GM23338 (cell line): ENCODE measurements at regions not wholly inside any gene's neighbourhood (a gene's known extent, or its start where the extent isn't known, plus 50 kb on each side); places are given as distances from the start of the nearest gene placed in this dataset.

ENCODE experiments used
- ATAC-seq: fragments of 200-7000 bp; cut with Tn5 transposase; 3 replicates; pipeline ENCODE4 v1.9.1; 2020
- DNase-seq: peaks from one replicate; pipeline ENCODE4 v3.0.0-alpha.2; 2015; ENCODE audit warnings: low spot score
- H2AFZ ChIP-seq: fragments of 200-600 bp; sonication (generic); 2 replicates; pipeline ENCODE4 v1.8.0; 2016; ENCODE audit warnings: antibody characterized with exemption, mild to moderate bottlenecking, moderate library complexity
- H3F3A ChIP-seq: fragments of 200-600 bp; sonication (generic); replicated peaks from 2 replicates; pipeline ENCODE4 v1.8.0; 2017; ENCODE audit warnings: antibody characterized with exemption, mixed run types, low read depth
- H3K27ac ChIP-seq: fragments of 200-600 bp; sonication (generic); 2 replicates; pipeline ENCODE4 v1.6.1; 2016; ENCODE audit warnings: low read depth
- H3K27me3 ChIP-seq: fragments of 200-600 bp; sonication (generic); 2 replicates; pipeline ENCODE4 v1.8.0; 2016; ENCODE audit warnings: mild to moderate bottlenecking, mixed run types, moderate library complexity; ENCODE audit not compliant: insufficient read depth
- H3K36me3 ChIP-seq: fragments of 200-600 bp; sonication (generic); 2 replicates; pipeline ENCODE4 v1.8.0; 2016; ENCODE audit warnings: mild to moderate bottlenecking; ENCODE audit not compliant: insufficient read depth
- H3K4me1 ChIP-seq: fragments of 200-600 bp; sonication (generic); 2 replicates; pipeline ENCODE4 v1.8.0; 2016; ENCODE audit warnings: mild to moderate bottlenecking, moderate library complexity; ENCODE audit not compliant: insufficient read depth
- H3K4me2 ChIP-seq: fragments of 200-600 bp; sonication (generic); 2 replicates; pipeline ENCODE4 v1.7.1; 2017; ENCODE audit warnings: mixed run types
- H3K4me3 ChIP-seq: fragments of 200-600 bp; sonication (generic); 2 replicates; pipeline ENCODE4 v1.6.1; 2016; ENCODE audit warnings: mixed run types
- H3K79me2 ChIP-seq: fragments of 200-600 bp; sonication (generic); replicated peaks from 2 replicates; pipeline ENCODE4 v1.8.0; 2017; ENCODE audit warnings: mild to moderate bottlenecking; ENCODE audit not compliant: insufficient read depth
- H3K9me2 ChIP-seq: fragments of 200-600 bp; sonication (generic); 2 replicates; pipeline ENCODE4 v1.8.0; 2017; ENCODE audit not compliant: insufficient read depth
- H4K20me1 ChIP-seq: fragments of 200-600 bp; sonication (generic); replicated peaks from 2 replicates; pipeline ENCODE4 v1.8.0; 2017; ENCODE audit warnings: mild to moderate bottlenecking; ENCODE audit not compliant: insufficient read depth
- H3K27ac Mint-ChIP-seq: 2 replicates; pipeline ENCODE4 v1.8.0; 2020; ENCODE audit warnings: inconsistent platforms, mild to moderate bottlenecking, moderate library complexity, mixed read lengths
- H3K27me3 Mint-ChIP-seq: 3 replicates; pipeline ENCODE4 v1.8.0; 2022; ENCODE audit warnings: low read depth, mild to moderate bottlenecking, moderate library complexity, mixed read lengths, inconsistent platforms; ENCODE audit not compliant: insufficient read depth, poor library complexity
- H3K36me3 Mint-ChIP-seq: 3 replicates; pipeline ENCODE4 v1.8.0; 2021; ENCODE audit warnings: low read depth, mild to moderate bottlenecking, inconsistent platforms, moderate library complexity, mixed read lengths
- H3K4me1 Mint-ChIP-seq: 3 replicates; pipeline ENCODE4 v1.8.0; 2020; ENCODE audit warnings: mild to moderate bottlenecking, inconsistent platforms, mixed read lengths
- H3K4me3 Mint-ChIP-seq: 3 replicates; pipeline ENCODE4 v1.8.0; 2021; ENCODE audit warnings: moderate library complexity, mild to moderate bottlenecking, inconsistent platforms, mixed read lengths
- H3K9me3 Mint-ChIP-seq: 3 replicates; pipeline ENCODE4 v1.8.0; 2020; ENCODE audit warnings: moderate library complexity, mild to moderate bottlenecking, inconsistent platforms, mixed read lengths
- CREB1 ChIP-seq: fragments of 250-450 bp; sonication (Bioruptor Pico); IDR thresholded peaks from 2 replicates; pipeline ENCODE4 v1.5.0; 2020; ENCODE audit warnings: low read depth, mild to moderate bottlenecking, moderate library complexity
- EZH2 ChIP-seq: fragments of 200-600 bp; sonication (generic); IDR thresholded peaks from one replicate; pipeline ENCODE4 v1.8.0; 2017; ENCODE audit warnings: antibody characterized with exemption, mild to moderate bottlenecking, low read depth; ENCODE audit not compliant: unreplicated experiment
- JUNB ChIP-seq: IDR thresholded peaks from one replicate; pipeline ENCODE4 v1.6.1; 2016; ENCODE audit warnings: antibody characterized with exemption; ENCODE audit not compliant: unreplicated experiment
- NANOG ChIP-seq: IDR thresholded peaks from 2 replicates; pipeline ENCODE4 v1.6.1; 2016; ENCODE audit warnings: antibody characterized with exemption, borderline replicate concordance
- ZNF114 ChIP-seq: fragments of 250-450 bp; sonication (Bioruptor Pico); IDR thresholded peaks from 2 replicates; pipeline ENCODE4 v1.5.0; 2020; ENCODE audit warnings: mild to moderate bottlenecking, moderate library complexity
- ZNF331 ChIP-seq: fragments of 250-450 bp; sonication (Bioruptor Pico); IDR thresholded peaks from 2 replicates; pipeline ENCODE4 v1.5.0; 2020; ENCODE audit warnings: low read depth, mild to moderate bottlenecking, moderate library complexity
- TF ChIP-seq, protein P1 (sequence below): IDR thresholded peaks from one replicate; pipeline ENCODE4 v1.6.1; 2018; ENCODE audit warnings: antibody characterized with exemption; ENCODE audit not compliant: unreplicated experiment
- TF ChIP-seq, protein P2 (sequence below): IDR thresholded peaks from 2 replicates; pipeline ENCODE4 v1.6.1; 2016; ENCODE audit warnings: antibody characterized with exemption

DNA sequence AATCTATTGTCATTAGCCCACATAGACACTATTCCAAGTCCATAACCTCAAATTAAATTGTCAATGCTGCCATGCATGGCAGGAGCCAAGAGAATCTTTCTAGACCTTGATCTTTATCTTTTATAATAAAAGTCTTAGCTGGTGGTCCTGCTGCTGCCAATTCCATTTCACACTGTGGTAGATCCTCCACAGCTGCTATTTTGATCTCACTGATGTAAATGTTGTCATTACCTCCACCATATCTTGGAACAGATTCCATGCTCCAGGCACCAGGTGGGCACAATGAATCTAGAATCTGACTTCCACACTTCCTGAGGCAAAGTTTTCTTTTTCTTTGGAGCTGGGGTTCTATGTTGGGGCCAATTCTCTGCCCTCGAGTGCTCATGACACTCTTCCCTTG is 161.2 kb downstream of the TMTC3 start:
- Histone ChIP-seq H3K4me1 (no peaks in the 10 kb centered on the region), H3K4me3 (no peak overlapping the region), H3K79me2 (no peaks in the 10 kb centered on the region), H3K4me2 (no peak overlapping the region), H3K9me2 (peaks cover 12% of the 10 kb centered on the region), H3K27me3 (no peaks in the 10 kb centered on the region), H2AFZ (no peak overlapping the region), H3K27ac (no peak overlapping the region), H3F3A (no peaks in the 10 kb centered on the region), H4K20me1 (no peaks in the 10 kb centered on the region), H3K36me3 (no peaks in the 10 kb centered on the region)
- no peaks in the 10 kb centered on the region for H3K36me3 Mint-ChIP-seq
- H3K9me3 Mint-ChIP-seq = no peaks in the 10 kb centered on the region
- no peaks in the 10 kb centered on the region for H3K27me3 Mint-ChIP-seq
- H3K4me1 Mint-ChIP-seq = peaks cover 3% of the 10 kb centered on the region; the same call in 2 of the 3 replicates
- ATAC-seq (no peak), DNase-seq (no peak)
- no peak overlapping the region for H3K4me3 Mint-ChIP-seq
- no peak overlapping the region for H3K27ac Mint-ChIP-seq
- TF ChIP-seq EZH2 (no peak), CREB1 (no peak), NANOG (no peak)
- TF ChIP-seq, protein P1, sequence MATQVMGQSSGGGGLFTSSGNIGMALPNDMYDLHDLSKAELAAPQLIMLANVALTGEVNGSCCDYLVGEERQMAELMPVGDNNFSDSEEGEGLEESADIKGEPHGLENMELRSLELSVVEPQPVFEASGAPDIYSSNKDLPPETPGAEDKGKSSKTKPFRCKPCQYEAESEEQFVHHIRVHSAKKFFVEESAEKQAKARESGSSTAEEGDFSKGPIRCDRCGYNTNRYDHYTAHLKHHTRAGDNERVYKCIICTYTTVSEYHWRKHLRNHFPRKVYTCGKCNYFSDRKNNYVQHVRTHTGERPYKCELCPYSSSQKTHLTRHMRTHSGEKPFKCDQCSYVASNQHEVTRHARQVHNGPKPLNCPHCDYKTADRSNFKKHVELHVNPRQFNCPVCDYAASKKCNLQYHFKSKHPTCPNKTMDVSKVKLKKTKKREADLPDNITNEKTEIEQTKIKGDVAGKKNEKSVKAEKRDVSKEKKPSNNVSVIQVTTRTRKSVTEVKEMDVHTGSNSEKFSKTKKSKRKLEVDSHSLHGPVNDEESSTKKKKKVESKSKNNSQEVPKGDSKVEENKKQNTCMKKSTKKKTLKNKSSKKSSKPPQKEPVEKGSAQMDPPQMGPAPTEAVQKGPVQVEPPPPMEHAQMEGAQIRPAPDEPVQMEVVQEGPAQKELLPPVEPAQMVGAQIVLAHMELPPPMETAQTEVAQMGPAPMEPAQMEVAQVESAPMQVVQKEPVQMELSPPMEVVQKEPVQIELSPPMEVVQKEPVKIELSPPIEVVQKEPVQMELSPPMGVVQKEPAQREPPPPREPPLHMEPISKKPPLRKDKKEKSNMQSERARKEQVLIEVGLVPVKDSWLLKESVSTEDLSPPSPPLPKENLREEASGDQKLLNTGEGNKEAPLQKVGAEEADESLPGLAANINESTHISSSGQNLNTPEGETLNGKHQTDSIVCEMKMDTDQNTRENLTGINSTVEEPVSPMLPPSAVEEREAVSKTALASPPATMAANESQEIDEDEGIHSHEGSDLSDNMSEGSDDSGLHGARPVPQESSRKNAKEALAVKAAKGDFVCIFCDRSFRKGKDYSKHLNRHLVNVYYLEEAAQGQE = no peak
- TF ChIP-seq, protein P2, sequence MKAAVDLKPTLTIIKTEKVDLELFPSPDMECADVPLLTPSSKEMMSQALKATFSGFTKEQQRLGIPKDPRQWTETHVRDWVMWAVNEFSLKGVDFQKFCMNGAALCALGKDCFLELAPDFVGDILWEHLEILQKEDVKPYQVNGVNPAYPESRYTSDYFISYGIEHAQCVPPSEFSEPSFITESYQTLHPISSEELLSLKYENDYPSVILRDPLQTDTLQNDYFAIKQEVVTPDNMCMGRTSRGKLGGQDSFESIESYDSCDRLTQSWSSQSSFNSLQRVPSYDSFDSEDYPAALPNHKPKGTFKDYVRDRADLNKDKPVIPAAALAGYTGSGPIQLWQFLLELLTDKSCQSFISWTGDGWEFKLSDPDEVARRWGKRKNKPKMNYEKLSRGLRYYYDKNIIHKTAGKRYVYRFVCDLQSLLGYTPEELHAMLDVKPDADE = no peak

DNA sequence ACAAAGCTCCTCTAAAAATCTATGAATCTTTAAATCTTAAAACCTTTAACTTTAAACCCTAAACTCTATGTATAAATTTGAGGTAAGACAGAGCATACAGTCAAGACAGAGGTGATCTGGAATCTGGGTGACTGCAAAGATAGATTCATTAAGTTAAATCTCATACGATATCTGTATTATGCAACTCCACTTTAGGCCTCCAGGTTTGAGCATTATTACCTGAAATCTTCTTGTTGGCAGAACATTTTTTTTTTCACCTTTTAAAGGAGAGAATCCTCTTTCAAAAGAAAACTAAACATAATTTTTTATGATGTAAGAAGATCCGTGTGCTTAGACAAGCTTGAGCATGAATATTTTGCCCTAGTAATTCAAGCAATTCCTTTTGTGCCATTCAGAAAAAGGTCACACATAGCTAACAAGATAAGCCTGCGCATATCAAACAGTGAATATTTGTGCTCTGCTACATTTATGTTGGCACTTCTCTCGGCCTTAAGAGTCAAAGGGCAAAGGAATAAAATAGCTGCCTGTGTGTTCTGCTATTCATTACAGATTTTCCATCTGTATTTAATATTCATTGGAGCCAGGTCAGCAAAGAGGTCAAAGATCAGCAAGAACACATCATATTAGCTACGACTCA is 163.3 kb downstream of the TMTC3 start:
- no peak overlapping the region for H3K4me2 ChIP-seq
- H4K20me1 ChIP-seq = no peaks in the 10 kb centered on the region
- H3K36me3 ChIP-seq = no peaks in the 10 kb centered on the region
- H3K79me2 ChIP-seq = no peaks in the 10 kb centered on the region
- Mint-ChIP-seq H3K9me3 (no peaks in the 10 kb centered on the region), H3K4me3 (no peak overlapping the region), H3K4me1 (no peaks in the 10 kb centered on the region), H3K27ac (no peak overlapping the region), H3K36me3 (no peaks in the 10 kb centered on the region), H3K27me3 (no peaks in the 10 kb centered on the region)
- ATAC-seq (no peak), DNase-seq (no peak)
- H2AFZ ChIP-seq = no peak overlapping the region
- H3K4me1 ChIP-seq = no peaks in the 10 kb centered on the region
- no peak for TF ChIP-seq ZNF114
- no peak for TF ChIP-seq ZNF331
- TF ChIP-seq JUNB = no peak
- no peaks in the 10 kb centered on the region for H3K27me3 ChIP-seq
- H3K9me2 ChIP-seq = peaks cover 3% of the 10 kb centered on the region; the same call in 1 of the 2 replicates
- no peak overlapping the region for H3K4me3 ChIP-seq
- H3F3A ChIP-seq = no peaks in the 10 kb centered on the region
- H3K27ac ChIP-seq = no peak overlapping the region
